ENCODE measurements at regions not wholly inside any gene's neighbourhood (a gene's known extent, or its start where the extent isn't known, plus 50 kb on each side); places are given as distances from the start of the nearest gene placed in this dataset.

GRCh38 chr10:8633909-8634308 is 579.4 kb downstream of the GATA3 start:
- TF ChIP-seq CTCF (IDR thresholded peaks at IDR 0.05; ENCODE audit: poor library complexity) (no peak), EZH2 (IDR thresholded peaks at IDR 0.05; ENCODE audit: borderline replicate concordance) (no peak), EZH2phosphoT487 (IDR thresholded peaks at IDR 0.05; ENCODE audit: low read depth, severe bottlenecking, unreplicated experiment) (no peak)
